GM23248 (cell line): ENCODE measurements at regions not wholly inside any gene's neighbourhood (a gene's known extent, or its start where the extent isn't known, plus 50 kb on each side); places are given as distances from the start of the nearest gene placed in this dataset.

ENCODE experiments used
- EZH2 ChIP-seq: fragments of 200-600 bp; sonication (generic); IDR thresholded peaks from 2 replicates; pipeline ENCODE4 v1.6.1; 2018; ENCODE audit warnings: antibody characterized with exemption, mild to moderate bottlenecking; ENCODE audit not compliant: insufficient read depth, poor library complexity, severe bottlenecking
- EZH2phosphoT487 ChIP-seq: fragments of 200-600 bp; sonication (generic); IDR thresholded peaks from 2 replicates; pipeline ENCODE4 v1.6.1; 2018; ENCODE audit warnings: antibody characterized with exemption, moderate library complexity, mild to moderate bottlenecking, low read depth; ENCODE audit not compliant: insufficient read depth

- no peak for TF ChIP-seq EZH2
- TF ChIP-seq EZH2phosphoT487 = no peak
These were observed 169.2 kb downstream of the SAMD5 start for GRCh38 chr6:147677647-147678046.
